Upper lobe of left lung (tissue), 6 donors: ENCODE measurements at regions not wholly inside any gene's neighbourhood (a gene's known extent, or its start where the extent isn't known, plus 50 kb on each side); places are given as distances from the start of the nearest gene placed in this dataset.

Experiments used
- ATAC-seq, 2 donors: fragments of 200-7000 bp; cut with Tn5 transposase; one replicate each; pipeline ENCODE4 v1.9.1; 2022; ENCODE audit warnings: mild to moderate bottlenecking in 2 of 2, moderate library complexity in 2 of 2; ENCODE audit not compliant: low FRiP score in 2 of 2
- DNase-seq, 2 donors: peaks; one replicate each; pipeline ENCODE4 v3.0.0-alpha.2; 2019 to 2020
- H3K27ac ChIP-seq, 4 donors: fragments of 200-600 bp; sonication (generic); one replicate each; pipeline ENCODE4 v1.5.1; 2016 to 2019
- H3K27me3 ChIP-seq, 4 donors: fragments of 200-600 bp; sonication (generic); one replicate each; pipeline ENCODE4 v1.5.1; 2017 to 2019
- H3K36me3 ChIP-seq, 4 donors: fragments of 200-600 bp; sonication (generic); one replicate each; pipeline ENCODE4 v1.5.1; 2016 to 2019
- H3K4me1 ChIP-seq, 4 donors: fragments of 200-600 bp; sonication (generic); one replicate each; pipeline ENCODE4 v1.5.1; 2018 to 2019
- H3K4me3 ChIP-seq, 4 donors: fragments of 200-600 bp; sonication (generic); one replicate each; pipeline ENCODE4 v1.5.1; 2017 to 2019; ENCODE audit warnings: mild to moderate bottlenecking in 2 of 4, moderate library complexity in 1 of 4
- H3K9me3 ChIP-seq, 4 donors: fragments of 200-600 bp; sonication (generic); one replicate each; pipeline ENCODE4 v1.5.1; 2018 to 2019
- CTCF ChIP-seq, 6 experiments: fragments of 450-650 bp in 4 of 6; fragments of 200-600 bp in 2 of 6; sonication (generic) in 2 of 6; IDR thresholded peaks; one replicate each; pipeline ENCODE4 v1.5.1; 2016 to 2019; ENCODE audit warnings: antibody characterized with exemption in 6 of 6
- EP300 ChIP-seq, 4 donors: sonication (generic); formaldehyde crosslinking; IDR thresholded peaks; one replicate each; pipeline ENCODE4 v1.5.1; 2017; ENCODE audit warnings: antibody characterized with exemption in 4 of 4, control low read depth in 2 of 4
- POLR2A ChIP-seq, 4 donors: fragments of 450-650 bp; IDR thresholded peaks; one replicate each; pipeline ENCODE4 v1.5.1; 2016 to 2017; ENCODE audit warnings: antibody characterized with exemption in 4 of 4, mild to moderate bottlenecking in 2 of 4
- POLR2AphosphoS5 ChIP-seq, 2 donors: sonication (generic); formaldehyde crosslinking; IDR thresholded peaks; one replicate each; pipeline ENCODE4 v1.5.1; 2017; ENCODE audit warnings: antibody characterized with exemption in 2 of 2
- WGBS, 2 donors: methylation state at CpG; one replicate each; pipeline ENCODE4 v1.1.5; 2017 to 2018; 5-methylcytosine and 5-hydroxymethylcytosine counted together
- donor health status: DM: no; HTN: no; CAD: no; lungs with moderate emphysema.
- donor health status: DM: no; HTN: yes; CAD: no; lungs with severe emphysema.

GRCh38 chr4:30245140-30245539 is 475.0 kb upstream of the PCDH7 start:
- TF ChIP-seq EP300 (IDR thresholded peaks at IDR 0.05) (no peak), POLR2A (IDR thresholded peaks at IDR 0.05) (no peak), POLR2AphosphoS5 (IDR thresholded peaks at IDR 0.05) (no peak), CTCF (IDR thresholded peaks at IDR 0.05) (no peak)
- no peaks in the 10 kb centered on the region for H3K36me3 ChIP-seq
- no peak overlapping the region for H3K27ac ChIP-seq
- H3K4me1 ChIP-seq, result no peaks in the 10 kb centered on the region
- H3K4me3 ChIP-seq, result no peak overlapping the region
- no peak for ATAC-seq
- H3K9me3 ChIP-seq, result peaks cover 0 to 10% (median 0%) of the 10 kb centered on the region in 4 donors
- no peaks in the 10 kb centered on the region for H3K27me3 ChIP-seq
- DNase-seq, result no peak

- WGBS, 2 donors, result 79% methylated on average over 3 of the region's 3 CpGs
- Histone ChIP-seq H3K27ac (no peak overlapping the region), H3K27me3 (no peaks in the 10 kb centered on the region), H3K4me3 (no peak overlapping the region), H3K4me1 (no peaks in the 10 kb centered on the region), H3K9me3 (peaks cover 0 to 3% (median 0%) of the 10 kb centered on the region in 4 donors), H3K36me3 (no peaks in the 10 kb centered on the region)
- DNase-seq (no peak), ATAC-seq (peak in 1 of 2 donors; percentile 26)
- TF ChIP-seq POLR2A (IDR thresholded peaks at IDR 0.05) (no peak), EP300 (IDR thresholded peaks at IDR 0.05) (no peak), CTCF (IDR thresholded peaks at IDR 0.05) (no peak), POLR2AphosphoS5 (IDR thresholded peaks at IDR 0.05) (no peak)
Measured at GRCh38 chr4:30256116-30256832, 463.9 kb upstream of the PCDH7 start.

DNA sequence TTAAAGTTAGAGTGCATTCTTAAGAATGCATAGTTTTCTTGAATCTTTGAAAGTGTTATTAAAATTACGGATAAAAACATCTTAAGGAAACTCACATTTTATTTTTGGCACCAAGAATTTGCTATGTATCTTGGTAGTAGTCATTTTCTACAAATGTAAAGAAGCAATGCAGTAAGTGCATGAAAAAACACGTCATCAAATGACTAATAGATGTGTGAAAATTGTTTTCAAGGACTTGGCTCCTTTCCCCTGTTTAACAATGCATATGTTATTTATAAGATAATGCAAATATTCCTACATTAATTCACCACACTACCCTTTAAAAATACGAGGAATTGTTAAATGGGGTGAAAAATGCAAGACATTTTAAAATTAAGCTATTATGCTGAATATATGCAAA is 461.2 kb upstream of the PCDH7 start:
- WGBS, 2 donors, result 69 to 74% methylated on average over 3 of the region's 3 CpGs
- Histone ChIP-seq H3K27ac (no peak overlapping the region), H3K4me3 (no peak overlapping the region), H3K36me3 (no peaks in the 10 kb centered on the region), H3K27me3 (no peaks in the 10 kb centered on the region), H3K9me3 (no peaks in the 10 kb centered on the region), H3K4me1 (no peaks in the 10 kb centered on the region)
- TF ChIP-seq POLR2AphosphoS5 (IDR thresholded peaks at IDR 0.05), result no peak
- TF ChIP-seq EP300 (IDR thresholded peaks at IDR 0.05), result no peak
- no peak for TF ChIP-seq POLR2A (IDR thresholded peaks at IDR 0.05)
- TF ChIP-seq CTCF (IDR thresholded peaks at IDR 0.05), result no peak
- DNase-seq (no peak), ATAC-seq (no peak)

DNA sequence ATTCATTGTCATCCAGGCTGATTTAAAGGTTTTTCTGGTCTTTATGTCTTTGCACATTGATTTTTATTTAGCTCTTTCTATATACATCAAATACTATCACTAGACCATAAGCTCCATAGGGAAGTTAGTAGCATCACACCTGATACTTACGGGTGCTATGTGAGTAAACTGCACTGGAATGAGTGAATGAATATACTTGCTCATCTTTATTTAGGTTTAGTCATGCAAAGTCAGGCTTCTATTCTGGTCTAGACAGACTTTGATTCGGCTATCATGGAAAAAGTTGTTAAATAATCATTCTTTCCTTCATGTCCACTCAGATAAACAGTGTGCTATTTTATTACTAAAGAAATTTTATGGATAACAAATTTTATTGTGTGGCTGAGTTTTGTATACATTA is 457.8 kb upstream of the PCDH7 start:
- no peaks in the 10 kb centered on the region for H3K9me3 ChIP-seq
- 75 to 85% methylated on average over 2 of the region's 2 CpGs for WGBS, 2 donors
- TF ChIP-seq POLR2A (IDR thresholded peaks at IDR 0.05) (no peak), CTCF (IDR thresholded peaks at IDR 0.05) (no peak), POLR2AphosphoS5 (IDR thresholded peaks at IDR 0.05) (no peak), EP300 (IDR thresholded peaks at IDR 0.05) (no peak)
- H3K4me1 ChIP-seq, result no peaks in the 10 kb centered on the region
- ATAC-seq, result no peak
- no peak overlapping the region for H3K27ac ChIP-seq
- H3K4me3 ChIP-seq, result no peak overlapping the region
- no peaks in the 10 kb centered on the region for H3K27me3 ChIP-seq
- no peak for DNase-seq
- H3K36me3 ChIP-seq, result no peaks in the 10 kb centered on the region

GRCh38 chr4:30264465-30264864 is 455.7 kb upstream of the PCDH7 start:
- ATAC-seq, result no peak
- Histone ChIP-seq H3K4me3 (no peak overlapping the region), H3K27me3 (no peaks in the 10 kb centered on the region), H3K4me1 (no peaks in the 10 kb centered on the region), H3K36me3 (no peaks in the 10 kb centered on the region), H3K9me3 (no peaks in the 10 kb centered on the region), H3K27ac (no peak overlapping the region)
- DNase-seq, result peak in 1 of 2 donors; percentile 61
- TF ChIP-seq EP300 (IDR thresholded peaks at IDR 0.05) (no peak), POLR2A (IDR thresholded peaks at IDR 0.05) (no peak), CTCF (IDR thresholded peaks at IDR 0.05) (no peak), POLR2AphosphoS5 (IDR thresholded peaks at IDR 0.05) (no peak)
- WGBS, 2 donors, result 92 to 94% methylated on average over 15 of the region's 15 CpGs
